GM12892 (cell line): ENCODE measurements at regions not wholly inside any gene's neighbourhood (a gene's known extent, or its start where the extent isn't known, plus 50 kb on each side); places are given as distances from the start of the nearest gene placed in this dataset.

ENCODE experiments used
- DNase-seq: peaks from one replicate; pipeline ENCODE4 v3.0.0; 2011; ENCODE audit not compliant: insufficient read length
- FAIRE-seq: peaks from 2 replicates; lab custom pipeline; 2011; peaks lifted over from hg19 to GRCh38; lab: Jason Lieb, UNC
- POLR2A ChIP-seq: IDR thresholded peaks from 2 replicates; pipeline ENCODE4 v1.6.1; 2011; ENCODE audit warnings: low read depth, low read length, control low read depth
- POLR2AphosphoS5 ChIP-seq: IDR thresholded peaks from 2 replicates; pipeline ENCODE4 v1.6.1; 2011; ENCODE audit warnings: low read depth, low read length, control low read depth
- TAF1 ChIP-seq: IDR thresholded peaks from 2 replicates; pipeline ENCODE4 v1.6.1; 2011; ENCODE audit warnings: low read depth, mild to moderate bottlenecking, control low read depth, low read length, borderline replicate concordance

GRCh38 chr7:7051206-7051877, 131.0 kb upstream of the C1GALT1 start:
- TF ChIP-seq TAF1: no peak
- TF ChIP-seq POLR2AphosphoS5: no peak
- TF ChIP-seq POLR2A: no peak
- FAIRE-seq (peak; percentile 66), DNase-seq (peak; percentile 4)

- FAIRE-seq (no peak), DNase-seq (no peak)
- no peak for TF ChIP-seq TAF1
- TF ChIP-seq POLR2AphosphoS5: no peak
- TF ChIP-seq POLR2A: no peak
These were observed 128.0 kb upstream of the C1GALT1 start for GRCh38 chr7:7054252-7054830.

- DNase-seq (no peak), FAIRE-seq (no peak)
- no peak for TF ChIP-seq TAF1
- no peak for TF ChIP-seq POLR2A
- TF ChIP-seq POLR2AphosphoS5: no peak
These were observed 121.3 kb upstream of the C1GALT1 start for GRCh38 chr7:7060828-7061599.

- DNase-seq (no peak), FAIRE-seq (no peak)
- no peak for TF ChIP-seq POLR2A
- TF ChIP-seq POLR2AphosphoS5: no peak
- TF ChIP-seq TAF1: no peak
These were observed 104.4 kb upstream of the C1GALT1 start for GRCh38 chr7:7077945-7078344.

GRCh38 chr7:7080802-7081201, 101.5 kb upstream of the C1GALT1 start:
- DNase-seq (no peak), FAIRE-seq (no peak)
- TF ChIP-seq POLR2A (no peak), POLR2AphosphoS5 (no peak), TAF1 (no peak)

- FAIRE-seq: no peak
- DNase-seq: no peak
- no peak for TF ChIP-seq POLR2A
- TF ChIP-seq POLR2AphosphoS5: no peak
- no peak for TF ChIP-seq TAF1
These were observed 91.9 kb upstream of the C1GALT1 start for GRCh38 chr7:7090460-7090859.

GRCh38 chr7:7098280-7098818, 84.0 kb upstream of the C1GALT1 start:
- TF ChIP-seq POLR2AphosphoS5: no peak
- no peak for TF ChIP-seq TAF1
- FAIRE-seq (no peak), DNase-seq (no peak)

- TF ChIP-seq POLR2A (no peak), TAF1 (no peak), POLR2AphosphoS5 (no peak)
- no peak for DNase-seq
- FAIRE-seq: peak; percentile 17
These were observed 82.7 kb upstream of the C1GALT1 start for GRCh38 chr7:7099584-7100014.

GRCh38 chr7:7100432-7100849, 81.9 kb upstream of the C1GALT1 start:
- FAIRE-seq: no peak
- DNase-seq: no peak

GRCh38 chr7:7102906-7103305, 79.4 kb upstream of the C1GALT1 start:
- TF ChIP-seq TAF1: no peak
- no peak for TF ChIP-seq POLR2AphosphoS5
- no peak for TF ChIP-seq POLR2A
- DNase-seq: no peak
- FAIRE-seq: no peak

More at GRCh38 chr7:7100432-7100849, 81.9 kb upstream of the C1GALT1 start:
- TF ChIP-seq POLR2A: no peak
- no peak for TF ChIP-seq TAF1
- no peak for TF ChIP-seq POLR2AphosphoS5

- DNase-seq (peak; percentile 15), FAIRE-seq (peak; percentile 38)
- TF ChIP-seq POLR2AphosphoS5 (no peak), POLR2A (no peak), TAF1 (no peak)
These were observed 78.7 kb upstream of the C1GALT1 start for GRCh38 chr7:7103343-7104313.
